Activated CD8-positive, alpha-beta T cell treated with anti-CD3 and anti-CD28 coated beads, Interleukin-2, amount 10 ng/mL, durations not matched to agents 7 days and 5 days (primary cell): ENCODE measurements at regions not wholly inside any gene's neighbourhood (a gene's known extent, or its start where the extent isn't known, plus 50 kb on each side); places are given as distances from the start of the nearest gene placed in this dataset.
"Not testable (repeated sequence)": the region's sequence is repeated elsewhere in the genome, so short reads cannot be mapped to it uniquely, and the experiment has no call there.

ENCODE experiments used
- ATAC-seq: fragments of 150-1000 bp; cut with Tn5 transposase; one replicate; pipeline ENCODE4 v1.10.0; 2021; ENCODE audit warnings: moderate library complexity
- CTCF ChIA-PET: fragments of 350-600 bp; sonication (Branson Sonifier 250); formaldehyde crosslinking; loops from one replicate; lab custom pipeline; 2021; ENCODE audit warnings: antibody characterized with exemption; lab: Charles Lee
- POLR2A ChIA-PET: fragments of 350-600 bp; sonication (Branson Sonifier 250); formaldehyde crosslinking; loops from one replicate; lab custom pipeline; 2021; ENCODE audit warnings: antibody characterized with exemption; lab: Charles Lee
- DNase-seq: peaks from one replicate; pipeline ENCODE4 v3.0.0-alpha.2; 2020
- H3K27ac Mint-ChIP-seq: one replicate; pipeline ENCODE4 v1.8.0; 2021; ENCODE audit warnings: mild to moderate bottlenecking, mixed read lengths
- H3K27me3 Mint-ChIP-seq: one replicate; pipeline ENCODE4 v1.8.0; 2021; ENCODE audit warnings: low read depth, mixed read lengths
- H3K36me3 Mint-ChIP-seq: one replicate; pipeline ENCODE4 v1.8.0; 2021; ENCODE audit warnings: low read depth, mixed read lengths
- H3K4me1 Mint-ChIP-seq: one replicate; pipeline ENCODE4 v1.8.0; 2021; ENCODE audit warnings: low read depth, mixed read lengths
- H3K4me3 Mint-ChIP-seq: one replicate; pipeline ENCODE4 v1.8.0; 2021; ENCODE audit warnings: mild to moderate bottlenecking, mixed read lengths
- H3K9me3 Mint-ChIP-seq: one replicate; pipeline ENCODE4 v1.8.0; 2022; ENCODE audit warnings: mixed read lengths; ENCODE audit not compliant: insufficient read depth

GRCh38 chr5:91302958-91303357 lies 80.2 kb downstream of the ARRDC3 start:
- Mint-ChIP-seq H3K27me3 (no peaks in the 10 kb centered on the region), H3K4me1 (no peaks in the 10 kb centered on the region), H3K4me3 (no peak overlapping the region), H3K9me3 (no peaks in the 10 kb centered on the region), H3K36me3 (no peaks in the 10 kb centered on the region), H3K27ac (no peak overlapping the region)
- ChIA-PET POLR2A (interaction anchor here (0.6 kb wide), 1 partner anchor 78 kb away, joined by 4 read pairs; no protein-coding TSS in a partner anchor), CTCF (interaction anchor here (1.0 to 1.5 kb wide), 2 partner anchors 10 to 81 kb away, joined by 3 to 4 read pairs; no protein-coding TSS in a partner anchor)
- DNase-seq (no peak), ATAC-seq (no peak)

GRCh38 chr5:91302305-91302704 lies 80.8 kb downstream of the ARRDC3 start:
- CTCF ChIA-PET: interaction anchor here (1.0 to 1.5 kb wide), 3 partner anchors 9 to 82 kb away, joined by 3 to 4 read pairs (median 4); no protein-coding TSS in a partner anchor
- Mint-ChIP-seq H3K4me1 (no peaks in the 10 kb centered on the region), H3K36me3 (no peaks in the 10 kb centered on the region), H3K27ac (no peak overlapping the region), H3K4me3 (no peak overlapping the region), H3K9me3 (no peaks in the 10 kb centered on the region), H3K27me3 (no peaks in the 10 kb centered on the region)
- DNase-seq: no peak
- POLR2A ChIA-PET: interaction anchor here (0.8 kb wide), 1 partner anchor 78 kb away, joined by 3 read pairs; no protein-coding TSS in a partner anchor
- ATAC-seq: no peak

GRCh38 chr5:91301106-91301846 lies 81.8 kb downstream of the ARRDC3 start:
- ChIA-PET POLR2A (interaction anchor here (0.7 to 0.8 kb wide), 2 partner anchors 79 to 82 kb away, joined by 3 read pairs; partner anchors contain the start of gene ARRDC3), CTCF (interaction anchor here (1.0 to 1.5 kb wide), 3 partner anchors 8 to 77 kb away, joined by 3 to 4 read pairs (median 4); no protein-coding TSS in a partner anchor)
- no peaks in the 10 kb centered on the region for H3K36me3 Mint-ChIP-seq
- no peaks in the 10 kb centered on the region for H3K9me3 Mint-ChIP-seq
- no peak overlapping the region for H3K4me3 Mint-ChIP-seq
- DNase-seq (no peak), ATAC-seq (no peak)
- H3K4me1 Mint-ChIP-seq: no peaks in the 10 kb centered on the region
- no peak overlapping the region for H3K27ac Mint-ChIP-seq
- no peaks in the 10 kb centered on the region for H3K27me3 Mint-ChIP-seq

- no peak overlapping the region for H3K27ac Mint-ChIP-seq
- POLR2A ChIA-PET: no interaction called here
- H3K36me3 Mint-ChIP-seq: no peaks in the 10 kb centered on the region
- no peak overlapping the region for H3K4me3 Mint-ChIP-seq
- H3K4me1 Mint-ChIP-seq: peaks cover 8% of the 10 kb centered on the region
- ATAC-seq (no peak), DNase-seq (no peak)
- no peaks in the 10 kb centered on the region for H3K27me3 Mint-ChIP-seq
- CTCF ChIA-PET: interaction anchor here (1.0 to 1.8 kb wide), 2 partner anchors 14 to 16 kb away, joined by 3 to 4 read pairs; no protein-coding TSS in a partner anchor
- H3K9me3 Mint-ChIP-seq: no peaks in the 10 kb centered on the region
Measured at GRCh38 chr5:91297994-91298393, 85.1 kb downstream of the ARRDC3 start.

- no peak for DNase-seq
Measured at GRCh38 chr5:91296674-91297143, 86.4 kb downstream of the ARRDC3 start.

GRCh38 chr5:91296102-91296501 lies 87.0 kb downstream of the ARRDC3 start:
- H3K4me3 Mint-ChIP-seq, H3K27ac Mint-ChIP-seq, H3K9me3 Mint-ChIP-seq, H3K36me3 Mint-ChIP-seq, POLR2A ChIA-PET, DNase-seq, ATAC-seq, H3K27me3 Mint-ChIP-seq: not testable (repeated sequence)
- CTCF ChIA-PET: interaction anchor here (1.8 kb wide), 1 partner anchor 12 kb away, joined by 4 read pairs; no protein-coding TSS in a partner anchor
- peaks cover 22% of the 10 kb centered on the region for H3K4me1 Mint-ChIP-seq

More at GRCh38 chr5:91296674-91297143, 86.4 kb downstream of the ARRDC3 start:
- no peak overlapping the region for H3K27ac Mint-ChIP-seq
- POLR2A ChIA-PET: no interaction called here
- peaks cover 20% of the 10 kb centered on the region for H3K4me1 Mint-ChIP-seq
- H3K4me3 Mint-ChIP-seq: no peak overlapping the region
- H3K9me3 Mint-ChIP-seq: no peaks in the 10 kb centered on the region
- H3K27me3 Mint-ChIP-seq: no peaks in the 10 kb centered on the region
- ATAC-seq: no peak
- H3K36me3 Mint-ChIP-seq: no peaks in the 10 kb centered on the region
- CTCF ChIA-PET: interaction anchor here (1.0 to 1.8 kb wide), 2 partner anchors 13 to 17 kb away, joined by 3 to 4 read pairs; no protein-coding TSS in a partner anchor

- Mint-ChIP-seq H3K4me3 (peak overlapping the region; percentile 5), H3K36me3 (no peaks in the 10 kb centered on the region), H3K4me1 (peaks cover 22% of the 10 kb centered on the region), H3K27ac (peak overlapping the region; percentile 43), H3K27me3 (no peaks in the 10 kb centered on the region), H3K9me3 (no peaks in the 10 kb centered on the region)
- CTCF ChIA-PET: interaction anchor here (0.6 to 1.6 kb wide), 4 partner anchors 9 to 92 kb away, joined by 3 to 5 read pairs (median 4); no protein-coding TSS in a partner anchor
- DNase-seq (peak; percentile 66), ATAC-seq (peak; percentile 81)
- POLR2A ChIA-PET: no interaction called here
Measured at GRCh38 chr5:91293131-91293530, 90.0 kb downstream of the ARRDC3 start.

- no peak for DNase-seq
- POLR2A ChIA-PET: interaction anchor here (1.2 kb wide), 1 partner anchor 22 kb away, joined by 3 read pairs; no protein-coding TSS in a partner anchor
- no peak for ATAC-seq
Measured at GRCh38 chr5:91291628-91292569, 91.2 kb downstream of the ARRDC3 start.

GRCh38 chr5:91288118-91288916 lies 94.8 kb downstream of the ARRDC3 start:
- ChIA-PET POLR2A (no interaction called here), CTCF (no interaction called here)
- no peak for DNase-seq
- Mint-ChIP-seq H3K27me3 (no peaks in the 10 kb centered on the region), H3K4me3 (no peak overlapping the region), H3K36me3 (peaks cover 4% of the 10 kb centered on the region), H3K9me3 (peaks cover 21% of the 10 kb centered on the region), H3K4me1 (peaks cover 18% of the 10 kb centered on the region), H3K27ac (no peak overlapping the region)
- ATAC-seq: no peak

More at GRCh38 chr5:91291628-91292569, 91.2 kb downstream of the ARRDC3 start:
- Mint-ChIP-seq H3K4me3 (no peak overlapping the region), H3K36me3 (no peaks in the 10 kb centered on the region), H3K4me1 (peaks cover 22% of the 10 kb centered on the region), H3K27me3 (no peaks in the 10 kb centered on the region), H3K27ac (no peak overlapping the region), H3K9me3 (peaks cover 10% of the 10 kb centered on the region)
- CTCF ChIA-PET: interaction anchor here (1.3 to 2.2 kb wide), 5 partner anchors 10 to 128 kb away, joined by 3 to 8 read pairs (median 5); no protein-coding TSS in a partner anchor

- H3K27me3 Mint-ChIP-seq, H3K27ac Mint-ChIP-seq, H3K4me3 Mint-ChIP-seq, DNase-seq, CTCF ChIA-PET, H3K36me3 Mint-ChIP-seq, ATAC-seq: not testable (repeated sequence)
- POLR2A ChIA-PET: interaction anchor here (1.0 kb wide), 1 partner anchor 98 kb away, joined by 3 read pairs; the partner anchor contains the start of gene ARRDC3
- Mint-ChIP-seq H3K4me1 (peaks cover 12% of the 10 kb centered on the region), H3K9me3 (peaks cover 21% of the 10 kb centered on the region)
Measured at GRCh38 chr5:91285062-91285461, 98.1 kb downstream of the ARRDC3 start.
